AG09309 (cell line): ENCODE measurements at regions not wholly inside any gene's neighbourhood (a gene's known extent, or its start where the extent isn't known, plus 50 kb on each side); places are given as distances from the start of the nearest gene placed in this dataset.
A peak's percentile ranks its signal among the peaks of the same experiment; 100 is the strongest.
"Not testable (repeated sequence)": the region's sequence is repeated elsewhere in the genome, so short reads cannot be mapped to it uniquely, and the experiment has no call there.

Experiments used
- DNase-seq: peaks from one replicate; pipeline ENCODE4 v3.0.0-alpha.2; 2010; ENCODE audit warnings: low read depth
- H3K4me3 ChIP-seq: 2 replicates; pipeline ENCODE4 v1.5.1; 2011; ENCODE audit warnings: mild to moderate bottlenecking, low read depth, low read length, moderate library complexity; ENCODE audit not compliant: control insufficient read depth
- TF ChIP-seq, protein P1 (sequence below): IDR thresholded peaks from 2 replicates; pipeline ENCODE4 v1.5.1; 2011; ENCODE audit warnings: mild to moderate bottlenecking, low read depth, low read length, inconsistent platforms; ENCODE audit not compliant: insufficient read depth, control insufficient read depth; ENCODE audit errors: missing control alignments

DNA sequence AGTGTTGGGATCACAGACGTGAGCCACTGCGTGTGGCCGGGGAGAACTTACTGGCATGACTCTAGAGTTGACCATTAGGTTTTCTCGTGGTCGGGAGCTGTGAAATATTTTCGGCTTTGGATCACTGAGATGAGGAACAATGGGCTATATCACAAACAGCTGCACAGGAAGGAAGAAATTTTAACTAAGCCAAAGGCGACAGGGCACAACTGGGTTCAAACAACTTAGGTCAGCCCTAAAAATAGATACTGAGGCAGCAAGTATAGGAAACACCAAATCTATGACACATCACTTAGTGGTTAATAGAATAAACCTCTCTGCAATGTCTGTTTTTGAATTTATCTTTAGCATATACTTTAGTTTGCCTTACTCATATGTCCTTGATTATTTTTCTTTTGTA, 162.9 kb downstream of the LRIG3 start:
- TF ChIP-seq, protein P1, sequence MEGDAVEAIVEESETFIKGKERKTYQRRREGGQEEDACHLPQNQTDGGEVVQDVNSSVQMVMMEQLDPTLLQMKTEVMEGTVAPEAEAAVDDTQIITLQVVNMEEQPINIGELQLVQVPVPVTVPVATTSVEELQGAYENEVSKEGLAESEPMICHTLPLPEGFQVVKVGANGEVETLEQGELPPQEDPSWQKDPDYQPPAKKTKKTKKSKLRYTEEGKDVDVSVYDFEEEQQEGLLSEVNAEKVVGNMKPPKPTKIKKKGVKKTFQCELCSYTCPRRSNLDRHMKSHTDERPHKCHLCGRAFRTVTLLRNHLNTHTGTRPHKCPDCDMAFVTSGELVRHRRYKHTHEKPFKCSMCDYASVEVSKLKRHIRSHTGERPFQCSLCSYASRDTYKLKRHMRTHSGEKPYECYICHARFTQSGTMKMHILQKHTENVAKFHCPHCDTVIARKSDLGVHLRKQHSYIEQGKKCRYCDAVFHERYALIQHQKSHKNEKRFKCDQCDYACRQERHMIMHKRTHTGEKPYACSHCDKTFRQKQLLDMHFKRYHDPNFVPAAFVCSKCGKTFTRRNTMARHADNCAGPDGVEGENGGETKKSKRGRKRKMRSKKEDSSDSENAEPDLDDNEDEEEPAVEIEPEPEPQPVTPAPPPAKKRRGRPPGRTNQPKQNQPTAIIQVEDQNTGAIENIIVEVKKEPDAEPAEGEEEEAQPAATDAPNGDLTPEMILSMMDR: no peak
- peak; percentile 75 for DNase-seq
- no peak overlapping the region for H3K4me3 ChIP-seq

DNA sequence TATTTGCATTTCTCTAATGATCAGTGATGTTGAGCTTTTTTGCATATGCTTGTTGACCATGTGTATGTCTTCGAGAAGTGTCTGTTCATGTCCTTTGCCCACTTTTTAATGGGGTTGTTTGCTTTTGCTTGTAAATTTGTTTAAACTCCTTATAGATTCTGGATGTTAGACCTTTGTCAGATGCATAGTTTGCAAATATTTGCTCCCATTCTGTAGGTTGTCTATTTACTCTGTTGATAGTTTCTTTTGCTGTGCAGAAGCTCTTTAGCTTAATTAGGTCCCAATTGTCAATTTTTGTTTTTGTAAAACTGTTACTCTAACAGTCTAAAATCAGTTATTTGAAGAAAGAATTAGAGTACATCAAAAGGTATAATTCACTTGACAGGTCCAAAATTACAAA, 160.6 kb downstream of the LRIG3 start:
- H3K4me3 ChIP-seq, DNase-seq: not testable (repeated sequence)

DNA sequence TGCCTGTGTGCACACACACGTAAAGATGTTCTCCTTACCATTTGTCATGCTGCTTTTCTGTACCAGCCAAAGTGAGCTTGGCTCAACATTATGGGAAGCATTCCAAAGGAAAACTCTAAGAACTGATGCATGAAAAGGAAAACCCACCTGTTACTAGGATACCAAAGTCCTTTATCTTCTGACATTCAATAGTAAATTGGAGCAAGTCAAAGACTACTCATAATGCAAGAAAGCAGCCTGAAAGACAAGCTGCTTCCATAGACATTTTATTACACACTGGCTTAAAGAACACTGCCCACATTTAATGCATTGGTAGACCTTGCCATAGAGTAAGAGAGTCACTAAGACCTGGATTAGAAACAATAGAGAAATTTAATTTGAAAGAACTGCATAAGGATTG, 159.0 kb downstream of the LRIG3 start:
- DNase-seq: no peak
- TF ChIP-seq, protein P1: no peak
- H3K4me3 ChIP-seq: no peak overlapping the region

DNA sequence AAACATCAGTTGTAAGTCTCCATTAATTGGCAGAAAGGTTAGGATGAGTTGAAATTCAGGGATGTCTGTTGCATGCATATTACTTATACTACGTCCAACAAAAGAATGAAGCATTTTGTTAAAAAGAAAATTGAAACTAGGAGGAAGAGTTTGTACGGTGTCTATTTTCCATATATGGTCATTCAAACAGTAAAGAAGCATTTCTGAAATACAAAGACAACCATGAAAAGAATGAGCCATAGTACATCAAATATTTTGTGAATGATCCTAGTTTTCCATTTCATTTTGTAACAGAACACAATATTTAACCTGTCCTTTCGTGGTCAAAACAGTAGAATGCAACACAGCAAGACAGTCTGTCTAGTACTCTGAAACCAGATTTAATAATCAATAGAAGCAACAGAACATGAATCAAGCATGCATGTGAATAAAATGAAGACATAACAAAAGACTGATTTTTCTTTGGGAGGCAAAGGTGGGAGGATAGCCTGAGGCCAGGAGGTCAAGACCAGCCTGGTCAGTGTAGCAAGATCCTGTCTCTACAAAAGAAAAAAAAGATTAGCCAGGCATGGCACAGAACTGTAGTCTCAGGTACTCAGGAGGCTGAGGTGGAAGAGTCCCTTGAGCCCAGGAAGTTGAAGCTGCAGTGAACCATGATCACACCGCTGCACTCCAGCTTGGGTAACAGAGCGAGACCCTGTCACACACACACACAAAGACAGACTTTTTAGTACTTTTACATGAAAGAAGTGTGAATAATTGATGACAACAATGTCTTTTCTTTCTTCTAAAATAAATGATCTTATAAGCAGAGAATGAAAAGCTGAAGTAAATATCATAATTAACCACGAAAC, 156.0 kb downstream of the LRIG3 start:
- no peak overlapping the region for H3K4me3 ChIP-seq
- no peak for DNase-seq
- TF ChIP-seq, protein P1: no peak

DNA sequence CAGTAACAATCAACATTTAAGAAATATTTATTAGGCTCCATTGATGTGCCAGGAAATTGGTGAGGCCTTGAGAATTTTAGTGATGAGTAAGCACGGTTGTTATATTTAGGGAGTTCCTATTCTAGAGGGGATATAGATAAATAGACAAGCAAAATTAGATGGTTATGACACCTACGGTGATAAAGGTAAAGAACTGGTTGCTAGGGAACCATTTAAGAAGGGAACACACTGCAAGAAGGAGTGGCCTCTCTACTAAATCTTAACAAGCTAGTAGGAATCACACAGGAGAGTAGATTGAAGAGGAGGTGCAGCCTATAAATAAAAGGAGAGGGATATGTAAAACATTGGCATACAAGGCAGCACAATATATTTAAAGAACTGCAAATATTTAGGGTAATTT, 155.2 kb downstream of the LRIG3 start:
- DNase-seq: no peak
- TF ChIP-seq, protein P1: no peak
- H3K4me3 ChIP-seq: no peak overlapping the region

DNA sequence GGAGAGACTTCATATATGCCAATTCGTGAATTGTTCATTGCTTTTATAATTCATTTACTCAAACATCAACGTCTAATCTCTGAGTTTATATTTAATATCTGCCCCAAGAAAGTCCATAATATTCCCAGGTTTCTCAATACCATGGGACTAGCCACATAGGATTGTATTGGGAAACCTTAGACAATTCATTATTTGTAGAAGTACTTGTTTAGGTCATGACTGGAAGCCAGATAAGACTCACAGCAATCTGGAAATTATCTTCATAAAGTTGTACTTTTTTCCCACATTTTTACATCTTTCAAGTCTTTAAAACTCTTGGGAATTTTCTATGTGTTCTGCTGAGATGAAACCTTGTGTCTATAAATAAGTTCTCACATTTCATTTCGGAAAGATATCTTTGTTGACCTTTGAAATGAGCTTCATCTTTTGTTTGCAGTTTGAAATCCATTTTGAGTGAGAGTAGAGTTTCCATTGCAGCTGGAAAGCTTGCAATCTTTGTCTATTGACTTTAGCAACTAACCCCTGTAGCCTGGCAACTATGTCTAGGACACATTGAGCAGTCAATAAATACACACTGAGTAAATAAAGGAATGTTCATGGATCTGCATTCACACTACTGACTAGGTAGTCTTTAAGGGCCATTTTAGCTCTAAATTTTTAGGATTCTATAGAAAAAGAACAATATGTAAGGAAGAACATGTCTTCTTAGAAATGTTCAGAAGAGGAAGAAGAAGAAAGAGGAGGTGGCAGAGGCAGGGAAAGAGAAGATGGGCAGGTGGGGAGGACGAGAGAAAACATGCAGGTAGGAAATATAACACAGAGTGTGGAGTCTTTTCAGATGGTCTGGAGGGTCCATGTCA, 154.4 kb downstream of the LRIG3 start:
- DNase-seq: no peak
- TF ChIP-seq, protein P1: no peak
- H3K4me3 ChIP-seq: no peak overlapping the region

DNA sequence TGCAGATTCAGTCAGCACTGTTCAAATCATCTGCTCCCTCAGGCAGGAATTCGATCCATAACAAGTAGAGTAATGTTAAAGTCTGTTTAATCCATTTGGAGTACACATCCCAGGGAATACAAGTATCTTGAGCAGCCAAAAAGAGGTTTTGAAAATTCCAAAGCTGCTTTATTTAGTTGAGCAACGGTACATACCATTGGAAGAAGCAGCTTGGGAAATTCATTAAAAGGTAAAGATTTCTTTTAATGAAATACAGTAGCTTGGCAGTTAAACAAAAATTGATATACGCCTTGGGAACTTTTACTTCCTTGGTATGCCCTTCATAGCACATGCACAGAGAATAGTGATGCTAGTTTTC, 153.8 kb downstream of the LRIG3 start:
- no peak for DNase-seq
- TF ChIP-seq, protein P1: no peak
- no peak overlapping the region for H3K4me3 ChIP-seq
